GM03348 (cell line): ENCODE measurements at regions not wholly inside any gene's neighbourhood (a gene's known extent, or its start where the extent isn't known, plus 50 kb on each side); places are given as distances from the start of the nearest gene placed in this dataset.

Experiments used
- DNase-seq: peaks from one replicate; pipeline ENCODE4 v3.0.0; 2012; ENCODE audit warnings: low spot score

DNA sequence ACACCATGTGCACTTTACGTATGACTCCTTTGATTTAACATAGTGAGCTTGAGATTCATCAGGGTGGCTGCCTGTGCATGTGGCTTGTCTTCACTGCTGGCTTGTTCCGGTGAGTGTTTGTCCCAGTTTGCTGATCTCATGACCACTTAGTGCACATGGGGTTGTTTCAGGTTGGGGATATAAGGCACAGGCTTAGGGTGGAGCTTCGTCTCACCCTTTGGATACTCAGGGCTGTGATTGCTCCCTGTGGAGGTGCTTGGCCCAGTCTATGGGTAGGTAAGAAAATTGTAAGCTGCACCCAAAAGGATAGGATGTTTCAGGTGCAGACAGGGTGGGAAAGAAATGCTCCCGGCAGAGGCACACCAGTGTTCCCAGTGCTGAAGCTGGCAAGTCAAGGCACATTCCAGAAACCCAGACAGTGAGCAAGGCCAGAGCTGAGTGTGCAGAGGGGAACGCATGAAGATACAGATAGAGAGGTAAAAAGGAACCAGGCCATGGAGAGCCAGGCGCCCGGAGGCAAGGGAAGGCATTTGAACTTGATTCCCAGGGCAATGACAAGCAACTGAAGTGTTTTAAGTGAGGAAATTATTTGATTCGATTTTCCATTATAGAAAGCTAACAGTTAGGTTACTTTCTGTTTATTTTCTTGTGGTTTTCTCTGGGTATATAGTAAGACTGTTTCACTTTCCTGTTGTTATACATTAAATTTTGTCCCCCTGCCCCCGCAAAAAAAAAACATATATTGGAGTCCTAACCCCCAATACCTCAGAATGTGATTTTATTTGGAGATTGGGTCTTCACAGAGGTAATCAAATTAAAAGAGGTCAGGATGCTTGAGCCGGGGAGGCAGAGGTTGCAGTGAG, 289.8 kb upstream of the KLF6 start:
- DNase-seq: peak; percentile 42

DNA sequence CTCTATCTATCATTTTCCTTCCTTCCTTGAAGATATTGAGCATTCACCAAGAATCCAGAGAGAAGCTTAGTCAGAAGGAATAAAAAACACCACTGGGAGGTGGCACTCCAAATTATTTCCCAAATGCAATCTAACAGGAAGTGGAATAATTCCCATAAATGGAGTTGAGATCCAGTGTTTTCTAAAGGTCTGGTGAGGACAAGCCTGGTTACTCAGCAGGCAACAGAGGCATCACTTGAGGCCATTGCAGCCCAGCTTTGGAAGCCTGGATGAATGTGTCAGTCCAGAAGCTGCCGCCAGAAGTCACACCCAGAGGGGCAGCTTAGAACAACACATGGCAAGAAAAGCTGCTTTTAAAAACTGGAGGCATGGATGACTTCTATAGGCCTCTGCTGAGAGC, 288.9 kb upstream of the KLF6 start:
- peak; percentile 71 for DNase-seq

DNA sequence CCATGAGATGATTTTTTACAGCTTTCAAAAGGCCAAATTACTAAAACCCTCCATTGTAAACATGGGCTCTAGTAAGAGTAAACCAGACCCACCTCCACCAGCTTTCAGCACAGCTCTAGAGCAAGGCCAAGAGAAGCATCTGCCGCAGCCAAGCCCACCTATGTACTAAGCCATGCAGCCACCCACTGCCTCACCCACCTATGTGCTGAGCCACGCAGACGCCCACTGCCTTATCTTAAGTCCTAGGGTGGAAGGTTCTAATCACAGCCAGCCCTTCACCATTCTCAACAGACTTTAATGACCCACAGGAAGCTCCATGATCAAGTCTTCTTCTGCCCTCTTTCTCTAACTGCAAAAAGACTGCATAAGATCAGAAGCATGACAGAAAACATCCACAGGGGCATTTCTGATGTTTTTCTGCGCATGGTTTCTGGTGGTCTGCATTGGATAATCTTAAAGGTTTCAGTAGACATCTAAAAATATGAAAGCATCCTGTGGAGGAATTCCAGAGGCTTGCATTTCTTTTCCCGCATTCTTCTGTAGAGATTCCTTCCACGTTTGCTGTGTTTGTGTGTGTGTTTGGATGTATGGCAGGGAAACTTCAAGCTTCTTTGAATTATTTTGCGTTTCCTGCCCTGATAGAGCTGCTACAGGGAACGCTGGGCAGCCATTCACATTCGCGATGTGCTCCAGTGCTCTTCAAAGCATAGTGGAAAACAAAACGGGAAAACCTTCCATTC, 286.1 kb upstream of the KLF6 start:
- no peak for DNase-seq

DNA sequence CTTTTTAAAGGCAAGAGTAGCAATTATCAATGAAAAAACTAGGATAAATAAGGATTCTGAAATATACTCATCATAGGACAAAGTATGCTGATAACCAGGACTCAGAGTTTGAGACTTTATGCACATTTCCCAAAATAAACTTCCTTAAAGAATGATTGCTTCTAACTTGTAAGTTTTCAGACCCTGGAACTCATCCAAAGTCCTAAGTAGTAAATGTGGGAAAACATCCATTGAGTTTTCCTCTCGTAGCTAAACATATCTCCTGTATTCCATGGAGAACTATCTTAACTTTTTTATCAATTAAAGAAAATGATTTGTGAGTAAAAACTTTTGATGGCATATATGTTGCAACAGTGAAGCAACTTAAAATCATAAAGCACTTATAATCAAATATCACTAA, 285.2 kb upstream of the KLF6 start:
- no peak for DNase-seq

GRCh38 chr10:4069491-4069890, 284.5 kb upstream of the KLF6 start:
- DNase-seq: peak; percentile 66

DNA sequence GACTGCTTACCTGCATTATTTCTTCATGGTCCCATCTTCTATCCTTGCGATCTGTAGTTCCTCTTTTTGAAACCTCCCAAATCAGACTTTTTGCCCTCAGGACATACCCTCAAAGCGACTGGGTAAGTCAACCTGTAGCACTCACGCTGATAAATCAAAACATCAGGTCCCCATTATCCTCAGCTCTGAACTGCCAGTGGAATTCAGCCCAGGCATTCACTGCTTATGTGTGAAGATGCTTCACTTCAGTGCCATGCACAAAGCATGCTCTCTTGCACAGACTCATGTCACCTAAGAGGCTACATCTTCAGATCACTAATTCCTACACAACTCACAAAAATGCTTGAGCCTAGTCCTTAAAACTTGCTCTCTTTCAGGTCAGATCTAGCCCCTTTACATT, 283.6 kb upstream of the KLF6 start:
- no peak for DNase-seq

DNA sequence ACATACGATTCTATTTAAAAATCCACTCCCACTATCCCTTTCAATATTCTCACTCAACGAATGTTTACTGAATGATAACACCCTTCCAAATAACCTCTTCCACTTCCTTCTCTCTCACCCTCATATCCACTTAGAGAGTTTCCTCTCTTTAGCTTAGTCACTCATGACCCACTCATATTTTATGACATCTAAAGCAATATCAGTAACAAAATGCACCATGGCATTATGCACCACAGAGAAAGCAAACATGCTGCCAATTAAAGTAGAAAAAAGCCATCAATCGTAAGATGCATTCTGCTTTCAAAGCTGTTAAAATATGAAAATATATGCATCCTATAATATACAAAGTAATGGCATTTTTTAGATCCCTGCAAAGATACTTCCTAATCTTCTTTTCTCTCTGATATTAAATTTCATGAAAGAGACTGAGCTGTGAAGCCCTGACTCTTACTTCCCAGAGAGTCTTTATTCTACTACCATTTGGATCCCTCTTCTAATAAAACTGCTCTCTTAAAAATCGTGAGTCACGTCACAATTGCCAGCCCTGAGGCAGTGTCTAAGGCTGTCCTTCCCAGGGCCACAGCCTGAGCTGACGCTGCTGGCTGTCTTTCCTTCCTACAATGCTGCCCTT, 283.0 kb upstream of the KLF6 start:
- peak; percentile 20 for DNase-seq

GRCh38 chr10:4067531-4067930, 282.5 kb upstream of the KLF6 start:
- no peak for DNase-seq

DNA sequence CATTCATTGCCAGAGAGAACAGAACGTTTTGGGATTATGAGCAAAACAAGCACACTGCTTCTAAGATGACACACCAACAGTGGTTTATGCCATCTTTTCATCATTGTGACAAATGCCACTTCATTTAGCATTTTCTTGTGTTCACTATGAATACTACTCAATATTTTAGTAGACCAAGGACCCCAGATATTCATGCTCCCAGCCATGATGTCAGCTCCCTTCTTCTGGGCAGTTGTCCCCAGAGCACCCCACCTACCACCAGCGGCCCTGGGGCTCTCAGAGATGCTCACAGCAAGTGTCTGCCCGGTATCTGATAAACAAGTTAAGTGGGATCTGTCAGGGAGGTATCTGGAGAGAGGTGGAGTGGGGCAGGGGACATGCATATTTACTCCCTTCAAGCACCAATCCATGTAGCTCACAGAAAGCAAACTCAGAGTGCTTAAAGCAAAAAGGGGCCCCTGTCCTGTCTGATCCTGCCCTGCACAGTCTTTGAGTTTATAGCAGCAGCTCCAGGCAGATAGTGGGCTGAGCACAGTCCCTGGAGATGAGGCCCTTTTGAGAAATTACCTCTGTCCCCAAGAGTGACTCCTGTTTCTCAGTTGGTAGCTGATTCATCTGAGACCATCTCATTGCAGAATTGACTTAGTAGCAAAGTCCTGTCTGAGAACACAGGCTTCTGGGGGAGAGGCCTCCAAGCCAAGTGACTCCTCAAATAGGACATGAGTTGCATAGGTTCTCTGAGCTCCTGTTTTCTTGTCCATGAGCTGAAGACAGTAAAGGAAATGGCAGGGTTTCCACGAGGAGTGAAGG, 281.8 kb upstream of the KLF6 start:
- no peak for DNase-seq

DNA sequence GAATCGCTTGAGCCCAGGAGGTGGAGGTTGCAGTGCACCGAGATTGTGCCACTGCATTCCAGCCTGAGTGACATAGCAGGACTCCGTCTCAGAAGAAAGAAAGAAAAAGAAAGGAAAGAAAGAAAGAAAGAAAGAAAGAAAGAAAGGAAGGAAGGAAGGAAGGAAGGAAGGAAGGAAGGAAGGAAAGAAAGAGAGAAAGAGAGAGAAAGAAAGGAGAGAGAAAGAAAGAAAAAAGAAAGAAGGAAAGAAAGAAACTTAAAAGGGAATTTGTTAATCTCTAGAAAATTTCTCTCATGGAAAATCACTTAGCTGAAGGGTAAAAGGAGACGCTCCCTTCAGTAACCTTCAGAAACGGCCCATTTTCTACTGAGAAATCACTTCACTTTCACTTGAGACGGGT, 279.5 kb upstream of the KLF6 start:
- DNase-seq: no peak

- DNase-seq: no peak
These were observed 278.7 kb upstream of the KLF6 start for GRCh38 chr10:4063717-4064116.

- DNase-seq: no peak
These were observed 277.7 kb upstream of the KLF6 start for GRCh38 chr10:4062751-4063150.

- peak; percentile 15 for DNase-seq
These were observed 277.1 kb upstream of the KLF6 start for GRCh38 chr10:4062072-4062471.

GRCh38 chr10:4061441-4061951, 276.5 kb upstream of the KLF6 start:
- peak; percentile 44 for DNase-seq

GRCh38 chr10:4059471-4060138, 274.6 kb upstream of the KLF6 start:
- no peak for DNase-seq

GRCh38 chr10:4058514-4059029, 273.6 kb upstream of the KLF6 start:
- no peak for DNase-seq

- DNase-seq: no peak
These were observed 272.9 kb upstream of the KLF6 start for GRCh38 chr10:4057725-4058513.

DNA sequence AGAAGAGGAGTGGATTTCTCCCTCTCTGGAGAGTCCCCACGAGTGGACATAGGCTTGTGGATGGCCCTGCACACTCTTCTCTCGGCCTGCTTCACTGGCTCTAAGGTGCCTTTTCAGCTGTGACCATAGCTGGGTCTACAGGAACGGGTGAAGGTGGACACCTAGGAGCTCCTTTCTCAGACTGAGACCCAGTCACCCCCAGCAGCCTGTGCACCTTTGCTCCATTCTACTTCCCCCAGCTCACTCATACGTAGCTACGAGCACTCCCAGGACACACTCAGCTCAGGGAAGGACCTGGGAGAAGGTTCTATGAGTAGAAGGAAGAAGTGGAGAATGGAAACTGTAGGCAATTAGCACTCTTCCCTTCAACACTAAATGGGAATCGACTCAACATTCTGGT, 272.0 kb upstream of the KLF6 start:
- DNase-seq: no peak

GRCh38 chr10:4054656-4055435, 269.8 kb upstream of the KLF6 start:
- no peak for DNase-seq
